ENCODE measurements at regions not wholly inside any gene's neighbourhood (a gene's known extent, or its start where the extent isn't known, plus 50 kb on each side); places are given as distances from the start of the nearest gene placed in this dataset.

- Histone ChIP-seq H2AFZ (ENCODE audit: low read depth, low read length) (no peak overlapping the region), H3K27me3 (ENCODE audit: control insufficient read depth in 2 of 2, insufficient read depth in 2 of 2, low read length in 2 of 2) (no peaks in the 10 kb centered on the region; a peak in 1 of 5 replicates), H3K9me1 (ENCODE audit: control insufficient read depth, insufficient read depth, low read length) (no peaks in the 10 kb centered on the region), H3K9me3 (replicated peaks; ENCODE audit: control insufficient read depth, insufficient read depth, low read depth, low read length) (no peaks in the 10 kb centered on the region), H3K4me2 (ENCODE audit: insufficient read depth, low read length) (no peak overlapping the region), H3K79me2 (ENCODE audit: control insufficient read depth, insufficient read depth, low read length) (no peaks in the 10 kb centered on the region), H3K36me3 (ENCODE audit: control insufficient read depth, insufficient read depth, low read length) (no peaks in the 10 kb centered on the region), H3K9ac (ENCODE audit: insufficient read depth in 1 of 2, low read depth in 2 of 2, low read length in 2 of 2) (no peak overlapping the region), H3K27ac (ENCODE audit: extremely low read depth, low read depth, low read length) (no peak overlapping the region), H3K4me1 (replicated peaks in 1 of 2; ENCODE audit: control insufficient read depth in 2 of 2, insufficient read depth in 2 of 2, low read length in 2 of 2) (no peaks in the 10 kb centered on the region), H4K20me1 (replicated peaks; ENCODE audit: control insufficient read depth, insufficient read depth, low read length) (no peaks in the 10 kb centered on the region), H3K4me3 (no peak overlapping the region)
- FAIRE-seq (no peak), DNase-seq (ENCODE audit: extremely low read depth in 1 of 4, low spot score in 3 of 4) (no peak), ATAC-seq (no peak)
- in situ Hi-C loops (cut with MboI) (no loop called here), intact Hi-C loops (cut with micrococcal nuclease) (no loop called here)
- CTCF ChIA-PET (ENCODE audit: low intra/inter-chr PET ratio): no interaction called here
- WGBS (ENCODE audit: insufficient coverage, low coverage, missing lambda C conversion rate): 5% methylated on average over 4 of the region's 4 CpGs
- BruUV-seq (replicated peaks): no TSS peak
- POLR2A ChIA-PET: no interaction called here
- TF ChIP-seq YY1 (IDR thresholded peaks at IDR 0.05; ENCODE audit: borderline replicate concordance in 1 of 3, control insufficient read depth in 1 of 3, extremely low read depth in 1 of 3, insufficient read depth in 3 of 3, insufficient read length in 1 of 3, insufficient replicate concordance in 2 of 3, low read depth in 1 of 3, low read length in 2 of 3) (no peak), EGR1 (conservative IDR thresholded peaks at IDR 0.05) (no peak), ZNF3 (CRISPR knock-in tag; IDR thresholded peaks at IDR 0.05) (no peak), GABPA (tag; conservative IDR thresholded peaks at IDR 0.05; ENCODE audit: low read depth) (no peak), ZNF707 (CRISPR knock-in tag; conservative IDR thresholded peaks at IDR 0.05) (no peak), CREB3L1 (IDR thresholded peaks at IDR 0.05; ENCODE audit: borderline replicate concordance, low read depth) (no peak), ZBTB7A (IDR thresholded peaks at IDR 0.05; ENCODE audit: borderline replicate concordance, control insufficient read depth, low read depth, low read length) (no peak), RFX1 (IDR thresholded peaks at IDR 0.05) (no peak), EWSR1 (IDR thresholded peaks at IDR 0.05; ENCODE audit: borderline replicate concordance, low read depth, partially characterized antibody) (no peak), IRF2 (CRISPR knock-in tag; IDR thresholded peaks at IDR 0.05) (no peak)
Measured at GRCh38 chrX:39328661-39329060, 527.4 kb downstream of the MID1IP1 start.
